DOHH2 (cell line): ENCODE measurements at regions not wholly inside any gene's neighbourhood (a gene's known extent, or its start where the extent isn't known, plus 50 kb on each side); places are given as distances from the start of the nearest gene placed in this dataset.

Experiments used
- H3F3A ChIP-seq: fragments of 200-600 bp; sonication (generic), shearing (Covaris generic); 2 replicates; pipeline ENCODE4 v1.6.0; 2016; ENCODE audit warnings: antibody characterized with exemption, mild to moderate bottlenecking; ENCODE audit not compliant: control insufficient read depth, insufficient read depth
- H3K27ac ChIP-seq: fragments of 200-600 bp; sonication (generic); 2 replicates; pipeline ENCODE4 v1.5.1; 2014; ENCODE audit warnings: low read depth, mild to moderate bottlenecking, low read length, moderate library complexity
- H3K27me3 ChIP-seq: fragments of 200-600 bp; sonication (generic); 2 replicates; pipeline ENCODE4 v1.6.1; 2014; ENCODE audit warnings: mild to moderate bottlenecking, low read length, mixed read lengths; ENCODE audit not compliant: control insufficient read depth
- H3K36me3 ChIP-seq: fragments of 200-600 bp; sonication (generic); 2 replicates; pipeline ENCODE4 v1.6.1; 2014; ENCODE audit warnings: mild to moderate bottlenecking, low read length, moderate library complexity, mixed read lengths; ENCODE audit not compliant: control insufficient read depth
- H3K4me1 ChIP-seq: fragments of 200-600 bp; sonication (generic); 2 replicates; pipeline ENCODE4 v1.6.1; 2014; ENCODE audit warnings: mild to moderate bottlenecking, low read length, mixed read lengths; ENCODE audit not compliant: control insufficient read depth
- H3K4me2 ChIP-seq: fragments of 200-600 bp; sonication (generic); 2 replicates; pipeline ENCODE4 v1.6.0; 2014; ENCODE audit warnings: mild to moderate bottlenecking, low read length, moderate library complexity
- H3K4me3 ChIP-seq: fragments of 200-600 bp; sonication (generic); 2 replicates; pipeline ENCODE4 v1.5.1; 2014; ENCODE audit warnings: mild to moderate bottlenecking, low read length, mixed read lengths
- H3K79me2 ChIP-seq: fragments of 200-600 bp; sonication (generic); 2 replicates; pipeline ENCODE4 v1.6.1; 2014; ENCODE audit warnings: mild to moderate bottlenecking, low read length, mixed read lengths; ENCODE audit not compliant: control insufficient read depth
- H3K9me2 ChIP-seq: fragments of 200-600 bp; sonication (generic); replicated peaks from 2 replicates; pipeline ENCODE4 v1.6.1; 2014; ENCODE audit warnings: mild to moderate bottlenecking, low read length, mixed read lengths; ENCODE audit not compliant: control insufficient read depth
- H3K9me3 ChIP-seq: fragments of 200-600 bp; sonication (generic); 2 replicates; pipeline ENCODE4 v1.6.1; 2014; ENCODE audit warnings: antibody characterized with exemption, low read length, mixed read lengths; ENCODE audit not compliant: control insufficient read depth, insufficient read depth
- H4K20me1 ChIP-seq: fragments of 200-600 bp; sonication (generic); 2 replicates; pipeline ENCODE4 v1.6.0; 2014; ENCODE audit warnings: low read depth, mild to moderate bottlenecking, antibody characterized with exemption, low read length, moderate library complexity; ENCODE audit not compliant: control insufficient read depth, insufficient read depth
- EZH2phosphoT487 ChIP-seq: fragments of 200-600 bp; sonication (generic); IDR thresholded peaks from 2 replicates; pipeline ENCODE4 v1.6.1; 2017; ENCODE audit warnings: borderline replicate concordance, mild to moderate bottlenecking, antibody characterized with exemption, low read length, moderate library complexity, mixed read lengths
- TF ChIP-seq, protein P1 (sequence below): fragments of 200-600 bp; sonication (generic); IDR thresholded peaks from one replicate; pipeline ENCODE4 v1.5.1; 2014; ENCODE audit warnings: antibody characterized with exemption, mild to moderate bottlenecking, low read depth, low read length; ENCODE audit not compliant: poor library complexity, severe bottlenecking

DNA sequence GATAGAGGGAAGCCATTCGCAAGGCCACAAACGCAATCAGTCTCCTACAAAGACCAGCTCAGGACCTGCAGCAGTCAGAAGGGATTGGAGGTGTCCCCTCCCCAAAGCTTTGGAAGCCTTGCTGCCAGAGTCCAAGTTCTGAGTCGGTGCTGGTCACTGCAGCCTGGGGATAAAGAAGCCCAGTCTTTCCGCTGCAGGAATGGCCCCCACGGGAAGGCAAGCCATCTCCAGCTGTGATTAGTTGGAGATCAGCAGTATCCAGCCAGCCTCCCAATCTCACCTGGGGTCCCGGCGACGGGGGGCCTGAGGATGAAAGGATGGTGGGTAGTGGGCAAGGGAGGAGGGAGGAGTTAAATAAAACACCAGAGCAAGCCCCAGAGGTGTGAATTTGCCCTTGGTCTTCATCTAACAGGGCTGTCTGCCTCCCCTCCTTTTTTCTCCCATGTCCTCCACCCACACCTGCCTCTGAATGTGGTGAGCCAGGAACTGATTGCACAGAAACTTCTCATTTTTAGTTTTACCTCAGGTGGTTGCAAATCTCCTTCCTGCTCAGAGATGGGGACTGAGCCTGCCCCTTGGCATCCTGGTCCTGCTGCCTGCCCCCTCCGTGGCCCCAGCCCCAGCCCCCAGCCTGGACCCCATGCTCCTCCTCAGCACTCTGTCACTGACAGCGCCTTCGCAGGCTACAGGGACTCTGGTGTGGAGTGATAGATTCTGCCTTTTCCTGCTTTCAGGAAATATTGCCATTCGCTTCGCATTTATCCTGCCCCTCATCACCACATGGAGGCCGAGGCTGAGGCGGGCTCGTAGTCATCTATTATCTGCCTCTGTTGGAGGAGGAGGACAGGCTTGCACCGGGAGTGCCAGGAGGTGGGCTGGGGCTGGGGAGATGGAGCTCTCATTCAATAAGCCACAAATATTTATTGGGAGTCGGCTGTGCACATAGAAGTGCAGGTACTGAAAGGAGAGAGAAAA is 262.9 kb upstream of the SDK2 start:
- H3F3A ChIP-seq: no peaks in the 10 kb centered on the region
- no peak for TF ChIP-seq EZH2phosphoT487
- TF ChIP-seq, protein P1, sequence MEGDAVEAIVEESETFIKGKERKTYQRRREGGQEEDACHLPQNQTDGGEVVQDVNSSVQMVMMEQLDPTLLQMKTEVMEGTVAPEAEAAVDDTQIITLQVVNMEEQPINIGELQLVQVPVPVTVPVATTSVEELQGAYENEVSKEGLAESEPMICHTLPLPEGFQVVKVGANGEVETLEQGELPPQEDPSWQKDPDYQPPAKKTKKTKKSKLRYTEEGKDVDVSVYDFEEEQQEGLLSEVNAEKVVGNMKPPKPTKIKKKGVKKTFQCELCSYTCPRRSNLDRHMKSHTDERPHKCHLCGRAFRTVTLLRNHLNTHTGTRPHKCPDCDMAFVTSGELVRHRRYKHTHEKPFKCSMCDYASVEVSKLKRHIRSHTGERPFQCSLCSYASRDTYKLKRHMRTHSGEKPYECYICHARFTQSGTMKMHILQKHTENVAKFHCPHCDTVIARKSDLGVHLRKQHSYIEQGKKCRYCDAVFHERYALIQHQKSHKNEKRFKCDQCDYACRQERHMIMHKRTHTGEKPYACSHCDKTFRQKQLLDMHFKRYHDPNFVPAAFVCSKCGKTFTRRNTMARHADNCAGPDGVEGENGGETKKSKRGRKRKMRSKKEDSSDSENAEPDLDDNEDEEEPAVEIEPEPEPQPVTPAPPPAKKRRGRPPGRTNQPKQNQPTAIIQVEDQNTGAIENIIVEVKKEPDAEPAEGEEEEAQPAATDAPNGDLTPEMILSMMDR: no peak
- H3K9me2 ChIP-seq: no peaks in the 10 kb centered on the region
- H3K4me1 ChIP-seq: no peaks in the 10 kb centered on the region
- H3K4me3 ChIP-seq: no peak overlapping the region
- no peaks in the 10 kb centered on the region for H3K9me3 ChIP-seq
- H3K79me2 ChIP-seq: no peaks in the 10 kb centered on the region
- no peak overlapping the region for H3K4me2 ChIP-seq
- no peak overlapping the region for H3K27ac ChIP-seq
- peaks cover 17% of the 10 kb centered on the region for H3K27me3 ChIP-seq
- no peaks in the 10 kb centered on the region for H4K20me1 ChIP-seq
- no peaks in the 10 kb centered on the region for H3K36me3 ChIP-seq

- Histone ChIP-seq H3K4me1 (no peaks in the 10 kb centered on the region), H3K36me3 (no peaks in the 10 kb centered on the region), H4K20me1 (no peaks in the 10 kb centered on the region), H3K4me3 (no peak overlapping the region), H3K9me2 (no peaks in the 10 kb centered on the region), H3K27me3 (peaks cover 5% of the 10 kb centered on the region; the same call in 1 of the 2 replicates), H3K27ac (no peak overlapping the region), H3K79me2 (no peaks in the 10 kb centered on the region), H3K4me2 (no peak overlapping the region), H3F3A (no peaks in the 10 kb centered on the region), H3K9me3 (no peaks in the 10 kb centered on the region)
- TF ChIP-seq, protein P1: no peak
- TF ChIP-seq EZH2phosphoT487: no peak
Observed at GRCh38 chr17:73909186-73909585, 264.9 kb upstream of the SDK2 start.

DNA sequence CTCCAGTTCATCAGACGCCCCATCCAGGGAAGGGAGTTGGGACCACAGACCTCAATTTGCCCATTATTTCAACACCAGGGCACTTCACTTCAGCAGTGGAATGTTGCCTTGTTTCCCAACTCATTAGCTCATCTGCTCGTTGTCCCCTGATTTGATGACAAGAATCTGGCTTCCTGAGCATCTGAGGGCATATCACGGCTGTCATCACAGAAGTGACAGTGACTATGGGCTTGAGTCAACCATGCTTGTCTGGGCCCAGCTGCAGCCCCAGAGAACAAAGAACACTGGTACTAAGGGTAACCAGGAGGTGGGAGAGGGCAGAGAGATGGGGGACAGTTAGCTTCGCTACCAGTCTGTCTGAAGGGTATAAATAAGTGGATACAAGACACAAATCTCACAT is 266.0 kb upstream of the SDK2 start:
- Histone ChIP-seq H3F3A (no peaks in the 10 kb centered on the region), H3K27me3 (peaks cover 5% of the 10 kb centered on the region; the same call in 1 of the 2 replicates), H3K79me2 (no peaks in the 10 kb centered on the region), H3K36me3 (no peaks in the 10 kb centered on the region), H3K9me3 (no peaks in the 10 kb centered on the region), H3K4me2 (no peak overlapping the region), H4K20me1 (no peaks in the 10 kb centered on the region), H3K27ac (no peak overlapping the region), H3K4me1 (no peaks in the 10 kb centered on the region), H3K4me3 (no peak overlapping the region), H3K9me2 (no peaks in the 10 kb centered on the region)
- TF ChIP-seq, protein P1: no peak
- no peak for TF ChIP-seq EZH2phosphoT487
